ENCODE measurements at regions not wholly inside any gene's neighbourhood (a gene's known extent, or its start where the extent isn't known, plus 50 kb on each side); places are given as distances from the start of the nearest gene placed in this dataset.

DNA sequence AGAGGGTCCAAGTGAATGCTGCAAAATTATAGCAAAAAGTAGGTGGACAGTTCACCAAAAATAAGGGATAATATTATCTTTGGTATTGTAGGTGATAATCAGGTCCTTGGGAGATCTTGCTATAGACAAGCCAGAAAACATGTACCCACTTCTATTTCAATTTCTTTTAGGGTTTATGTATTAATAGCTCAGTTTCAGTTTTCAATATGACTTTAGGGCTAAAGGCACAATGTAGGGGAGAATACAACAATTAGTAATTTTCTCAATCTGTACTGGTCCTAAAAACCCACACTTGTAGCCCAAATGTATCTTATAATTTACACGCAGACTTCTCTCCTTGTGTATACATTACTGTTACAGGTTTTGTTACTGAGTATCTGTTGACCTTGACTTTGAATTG, 307.0 kb upstream of the ID4 start:
- no peaks in the 10 kb centered on the region for H3K36me3 ChIP-seq (ENCODE audit: control insufficient read depth, insufficient read depth, low read length)
- H3K4me1 ChIP-seq (ENCODE audit: control insufficient read depth, insufficient read depth, low read length): no peaks in the 10 kb centered on the region
- H3K9me3 ChIP-seq (ENCODE audit: control insufficient read depth, low read length): no peaks in the 10 kb centered on the region
- H3K4me3 ChIP-seq (ENCODE audit: low read length): no peak overlapping the region
- no peaks in the 10 kb centered on the region for H3K27me3 ChIP-seq (ENCODE audit: control insufficient read depth, insufficient read depth, low read length)
- no peak overlapping the region for H3K9ac ChIP-seq (ENCODE audit: low read length)

GRCh38 chr6:19535351-19535750, 301.8 kb upstream of the ID4 start:
- H3K9me3 ChIP-seq (ENCODE audit: control insufficient read depth, low read length): no peaks in the 10 kb centered on the region
- H3K9ac ChIP-seq (ENCODE audit: low read length): no peak overlapping the region
- no peak overlapping the region for H3K4me3 ChIP-seq (ENCODE audit: low read length)
- no peaks in the 10 kb centered on the region for H3K36me3 ChIP-seq (ENCODE audit: control insufficient read depth, insufficient read depth, low read length)
- no peaks in the 10 kb centered on the region for H3K4me1 ChIP-seq (ENCODE audit: control insufficient read depth, insufficient read depth, low read length)
- no peaks in the 10 kb centered on the region for H3K27me3 ChIP-seq (ENCODE audit: control insufficient read depth, insufficient read depth, low read length)

GRCh38 chr6:19536838-19537237, 300.3 kb upstream of the ID4 start:
- no peaks in the 10 kb centered on the region for H3K9me3 ChIP-seq (ENCODE audit: control insufficient read depth, low read length)
- no peaks in the 10 kb centered on the region for H3K36me3 ChIP-seq (ENCODE audit: control insufficient read depth, insufficient read depth, low read length)
- H3K9ac ChIP-seq (ENCODE audit: low read length): no peak overlapping the region
- H3K4me3 ChIP-seq (ENCODE audit: low read length): no peak overlapping the region
- no peaks in the 10 kb centered on the region for H3K4me1 ChIP-seq (ENCODE audit: control insufficient read depth, insufficient read depth, low read length)
- H3K27me3 ChIP-seq (ENCODE audit: control insufficient read depth, insufficient read depth, low read length): no peaks in the 10 kb centered on the region

DNA sequence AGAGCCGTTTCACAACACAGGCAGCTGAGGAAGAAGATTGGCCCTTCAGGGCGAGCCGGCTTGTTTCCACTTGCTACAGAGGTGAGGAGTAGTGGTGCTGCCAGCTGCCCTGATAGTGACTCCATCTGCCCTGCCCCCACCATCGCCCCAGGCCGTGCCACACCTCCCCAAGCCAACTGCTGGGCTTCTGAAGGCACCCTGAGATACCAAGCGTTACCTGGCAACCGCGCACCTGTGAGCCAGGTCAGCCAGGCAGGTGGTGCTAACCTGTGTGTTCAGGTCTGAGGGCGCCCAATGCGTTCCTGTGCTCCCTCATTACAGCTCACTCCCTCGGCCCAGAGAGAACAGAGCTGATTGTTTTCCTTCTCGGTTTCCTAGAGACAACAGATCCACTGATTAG, 299.1 kb upstream of the ID4 start:
- no peaks in the 10 kb centered on the region for H3K4me1 ChIP-seq (ENCODE audit: control insufficient read depth, insufficient read depth, low read length)
- H3K27me3 ChIP-seq (ENCODE audit: control insufficient read depth, insufficient read depth, low read length): no peaks in the 10 kb centered on the region
- H3K9ac ChIP-seq (ENCODE audit: low read length): no peak overlapping the region
- H3K36me3 ChIP-seq (ENCODE audit: control insufficient read depth, insufficient read depth, low read length): no peaks in the 10 kb centered on the region
- H3K9me3 ChIP-seq (ENCODE audit: control insufficient read depth, low read length): no peaks in the 10 kb centered on the region
- no peak overlapping the region for H3K4me3 ChIP-seq (ENCODE audit: low read length)

- no peaks in the 10 kb centered on the region for H3K36me3 ChIP-seq (ENCODE audit: control insufficient read depth, insufficient read depth, low read length)
- no peaks in the 10 kb centered on the region for H3K4me1 ChIP-seq (ENCODE audit: control insufficient read depth, insufficient read depth, low read length)
- H3K9me3 ChIP-seq (ENCODE audit: control insufficient read depth, low read length): no peaks in the 10 kb centered on the region
- no peak overlapping the region for H3K9ac ChIP-seq (ENCODE audit: low read length)
- H3K27me3 ChIP-seq (ENCODE audit: control insufficient read depth, insufficient read depth, low read length): no peaks in the 10 kb centered on the region
- H3K4me3 ChIP-seq (ENCODE audit: low read length): no peak overlapping the region
Measured at GRCh38 chr6:19547507-19547906, 289.7 kb upstream of the ID4 start.

DNA sequence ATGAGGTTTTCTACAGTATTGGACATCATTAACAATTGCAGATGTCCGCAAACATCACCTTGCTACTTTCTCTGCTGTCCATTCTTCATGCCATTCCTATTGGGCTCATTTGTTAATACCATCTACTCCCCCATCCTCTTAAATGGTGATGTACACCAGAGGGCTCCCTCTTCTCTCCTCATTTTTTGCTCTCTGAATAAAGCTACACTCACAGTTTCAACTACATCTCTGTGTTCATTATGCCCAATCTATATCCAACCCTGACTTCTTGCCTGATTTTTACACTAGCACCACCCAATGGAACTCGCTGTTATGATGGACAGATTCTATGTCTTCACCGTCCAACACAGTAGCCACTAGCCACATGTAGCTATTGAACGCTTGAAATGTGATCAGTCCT, 288.1 kb upstream of the ID4 start:
- Histone ChIP-seq H3K4me1 (ENCODE audit: control insufficient read depth, insufficient read depth, low read length) (no peaks in the 10 kb centered on the region), H3K4me3 (ENCODE audit: low read length) (no peak overlapping the region), H3K9ac (ENCODE audit: low read length) (no peak overlapping the region), H3K27me3 (ENCODE audit: control insufficient read depth, insufficient read depth, low read length) (no peaks in the 10 kb centered on the region), H3K36me3 (ENCODE audit: control insufficient read depth, insufficient read depth, low read length) (no peaks in the 10 kb centered on the region), H3K9me3 (ENCODE audit: control insufficient read depth, low read length) (no peaks in the 10 kb centered on the region)

- H3K4me3 ChIP-seq (ENCODE audit: low read length): no peak overlapping the region
- H3K9ac ChIP-seq (ENCODE audit: low read length): no peak overlapping the region
- no peaks in the 10 kb centered on the region for H3K9me3 ChIP-seq (ENCODE audit: control insufficient read depth, low read length)
- no peaks in the 10 kb centered on the region for H3K4me1 ChIP-seq (ENCODE audit: control insufficient read depth, insufficient read depth, low read length)
- H3K36me3 ChIP-seq (ENCODE audit: control insufficient read depth, insufficient read depth, low read length): no peaks in the 10 kb centered on the region
- no peaks in the 10 kb centered on the region for H3K27me3 ChIP-seq (ENCODE audit: control insufficient read depth, insufficient read depth, low read length)
Measured at GRCh38 chr6:19550380-19550779, 286.8 kb upstream of the ID4 start.

DNA sequence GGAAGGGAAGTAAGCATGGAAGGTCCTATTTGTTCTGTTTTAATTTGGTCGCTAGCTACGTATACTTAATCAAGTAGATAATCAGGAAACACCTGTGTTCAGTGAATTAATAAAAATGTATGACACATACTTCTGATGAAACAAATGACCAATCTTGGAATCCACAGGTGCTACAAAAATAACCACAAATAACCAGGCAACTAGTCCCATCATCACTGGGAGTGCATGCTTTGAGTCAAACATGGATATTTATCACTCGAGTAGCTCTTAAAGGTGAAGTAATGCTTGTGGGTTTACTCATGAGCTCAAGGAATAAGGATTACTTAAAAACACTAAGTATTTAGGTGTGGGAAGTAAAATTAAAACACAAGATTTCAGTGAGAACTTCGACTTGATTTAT, 285.6 kb upstream of the ID4 start:
- no peak overlapping the region for H3K9ac ChIP-seq (ENCODE audit: low read length)
- H3K9me3 ChIP-seq (ENCODE audit: control insufficient read depth, low read length): no peaks in the 10 kb centered on the region
- no peaks in the 10 kb centered on the region for H3K4me1 ChIP-seq (ENCODE audit: control insufficient read depth, insufficient read depth, low read length)
- no peaks in the 10 kb centered on the region for H3K27me3 ChIP-seq (ENCODE audit: control insufficient read depth, insufficient read depth, low read length)
- no peak overlapping the region for H3K4me3 ChIP-seq (ENCODE audit: low read length)
- H3K36me3 ChIP-seq (ENCODE audit: control insufficient read depth, insufficient read depth, low read length): no peaks in the 10 kb centered on the region

DNA sequence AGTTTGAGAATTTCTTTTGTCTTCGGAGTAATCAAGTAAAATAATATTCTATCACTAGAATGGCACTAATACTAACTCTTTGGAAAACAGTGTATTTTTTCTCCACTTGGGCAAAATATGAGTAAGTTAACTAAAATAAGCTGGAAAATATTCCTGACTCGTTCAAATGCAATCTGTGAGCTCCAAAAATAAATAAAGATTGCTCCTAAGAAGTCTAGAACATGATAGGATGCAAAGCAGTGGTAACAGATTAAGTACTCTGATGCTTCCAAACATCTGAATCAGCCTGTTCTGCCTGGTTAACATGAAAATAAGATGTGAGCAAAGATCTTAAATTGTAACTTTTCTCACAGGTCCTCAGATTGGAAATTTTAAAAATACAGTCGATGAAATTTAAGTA, 285.1 kb upstream of the ID4 start:
- Histone ChIP-seq H3K4me1 (ENCODE audit: control insufficient read depth, insufficient read depth, low read length) (no peaks in the 10 kb centered on the region), H3K4me3 (ENCODE audit: low read length) (no peak overlapping the region), H3K27me3 (ENCODE audit: control insufficient read depth, insufficient read depth, low read length) (no peaks in the 10 kb centered on the region), H3K36me3 (ENCODE audit: control insufficient read depth, insufficient read depth, low read length) (no peaks in the 10 kb centered on the region), H3K9me3 (ENCODE audit: control insufficient read depth, low read length) (no peaks in the 10 kb centered on the region), H3K9ac (ENCODE audit: low read length) (no peak overlapping the region)

DNA sequence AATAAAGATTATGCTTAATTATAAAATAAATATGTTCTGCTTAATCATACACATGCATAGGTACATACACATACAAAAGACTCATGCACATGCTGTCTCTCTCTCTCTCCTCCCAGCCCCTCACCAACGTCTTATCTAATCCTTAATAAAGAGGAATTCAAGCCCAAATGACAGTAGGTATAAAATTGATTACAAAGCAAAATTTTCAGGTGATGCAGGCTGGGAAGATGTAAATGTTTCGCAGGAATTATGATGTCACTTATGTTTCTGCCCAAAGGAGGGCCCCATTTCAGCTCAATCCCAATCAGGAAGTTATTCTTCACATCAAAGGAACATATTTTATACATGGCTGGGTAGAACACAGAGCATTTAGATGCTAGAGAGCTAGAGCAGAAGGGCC, 284.6 kb upstream of the ID4 start:
- no peaks in the 10 kb centered on the region for H3K27me3 ChIP-seq (ENCODE audit: control insufficient read depth, insufficient read depth, low read length)

DNA sequence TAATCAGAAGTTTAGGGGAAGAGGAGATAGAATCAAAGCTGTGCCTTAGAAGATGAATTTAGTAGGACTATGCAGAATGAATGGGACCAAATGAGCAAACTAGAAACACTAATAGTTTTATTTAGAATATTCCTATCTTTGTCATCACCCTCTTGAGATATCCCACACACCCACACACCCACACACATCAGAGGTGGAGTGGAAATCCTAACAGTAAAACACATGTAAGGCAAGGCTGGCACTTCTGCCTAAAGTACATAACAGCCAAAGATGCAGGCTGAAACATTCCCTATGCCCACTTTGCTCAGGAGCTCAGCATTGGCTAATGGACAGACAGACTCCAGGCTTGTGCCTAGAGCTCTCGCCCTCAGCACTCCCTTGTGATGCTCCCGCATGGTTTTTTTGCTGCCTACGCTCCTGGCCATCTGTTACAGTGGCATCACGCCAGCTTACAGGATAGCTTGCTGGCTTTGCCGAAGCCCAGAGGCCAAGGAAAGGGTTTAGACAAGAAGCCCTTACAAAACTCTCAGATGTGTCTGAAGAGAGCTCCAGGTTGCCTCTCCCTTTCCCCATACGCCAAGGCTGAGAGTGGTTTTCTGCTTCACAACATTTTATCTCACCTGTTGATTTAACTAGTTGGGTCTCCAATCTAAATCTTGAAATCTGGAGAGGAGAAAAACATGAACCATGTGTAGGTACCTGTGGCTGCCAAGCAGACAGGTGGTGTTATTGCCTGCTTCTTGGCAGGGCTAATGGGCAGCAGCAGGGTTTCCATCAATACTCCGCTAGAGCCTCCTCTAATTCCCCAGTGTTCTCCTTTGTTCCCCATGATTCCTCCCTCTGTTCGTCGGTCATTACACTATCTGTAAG, 282.6 kb upstream of the ID4 start:
- H3K27me3 ChIP-seq (ENCODE audit: control insufficient read depth, insufficient read depth, low read length): no peaks in the 10 kb centered on the region
- H3K4me3 ChIP-seq (ENCODE audit: low read length): no peak overlapping the region
- H3K9ac ChIP-seq (ENCODE audit: low read length): no peak overlapping the region
- no peaks in the 10 kb centered on the region for H3K4me1 ChIP-seq (ENCODE audit: control insufficient read depth, insufficient read depth, low read length)
- H3K36me3 ChIP-seq (ENCODE audit: control insufficient read depth, insufficient read depth, low read length): no peaks in the 10 kb centered on the region
- H3K9me3 ChIP-seq (ENCODE audit: control insufficient read depth, low read length): no peaks in the 10 kb centered on the region

More for the DNA sequence above, 284.6 kb upstream of the ID4 start:
- H3K4me3 ChIP-seq (ENCODE audit: low read length): no peak overlapping the region
- no peak overlapping the region for H3K9ac ChIP-seq (ENCODE audit: low read length)
- no peaks in the 10 kb centered on the region for H3K36me3 ChIP-seq (ENCODE audit: control insufficient read depth, insufficient read depth, low read length)
- no peaks in the 10 kb centered on the region for H3K4me1 ChIP-seq (ENCODE audit: control insufficient read depth, insufficient read depth, low read length)
- no peaks in the 10 kb centered on the region for H3K9me3 ChIP-seq (ENCODE audit: control insufficient read depth, low read length)

GRCh38 chr6:19557191-19557590, 280.0 kb upstream of the ID4 start:
- no peak overlapping the region for H3K4me3 ChIP-seq (ENCODE audit: low read length)
- H3K9me3 ChIP-seq (ENCODE audit: control insufficient read depth, low read length): no peaks in the 10 kb centered on the region
- no peaks in the 10 kb centered on the region for H3K4me1 ChIP-seq (ENCODE audit: control insufficient read depth, insufficient read depth, low read length)
- no peaks in the 10 kb centered on the region for H3K36me3 ChIP-seq (ENCODE audit: control insufficient read depth, insufficient read depth, low read length)
- H3K27me3 ChIP-seq (ENCODE audit: control insufficient read depth, insufficient read depth, low read length): no peaks in the 10 kb centered on the region
- no peak overlapping the region for H3K9ac ChIP-seq (ENCODE audit: low read length)

DNA sequence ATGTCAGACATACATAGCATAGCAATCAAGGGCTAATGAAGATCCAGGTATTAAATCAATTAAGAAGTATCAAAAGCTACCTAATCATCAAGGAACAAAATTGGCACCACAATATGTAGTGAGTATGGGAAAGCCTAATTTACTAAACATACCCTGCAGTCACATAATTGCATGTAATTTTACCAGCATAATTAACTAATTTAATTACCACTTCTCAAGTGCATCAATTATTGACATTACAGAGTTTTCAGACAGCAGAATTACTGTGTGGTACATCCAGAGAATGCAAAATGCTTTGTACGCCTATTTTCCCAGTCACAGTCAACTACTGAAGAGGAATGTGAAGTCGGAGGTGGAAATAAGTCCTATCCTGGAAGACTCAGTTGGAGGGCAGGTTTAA, 279.0 kb upstream of the ID4 start:
- no peaks in the 10 kb centered on the region for H3K9me3 ChIP-seq (ENCODE audit: control insufficient read depth, low read length)
- no peak overlapping the region for H3K4me3 ChIP-seq (ENCODE audit: low read length)
- H3K4me1 ChIP-seq (ENCODE audit: control insufficient read depth, insufficient read depth, low read length): no peaks in the 10 kb centered on the region
- no peaks in the 10 kb centered on the region for H3K36me3 ChIP-seq (ENCODE audit: control insufficient read depth, insufficient read depth, low read length)
- H3K9ac ChIP-seq (ENCODE audit: low read length): no peak overlapping the region
- H3K27me3 ChIP-seq (ENCODE audit: control insufficient read depth, insufficient read depth, low read length): no peaks in the 10 kb centered on the region

Measured in mucosa of stomach (tissue), 1 donor.